DOHH2 (cell line): ENCODE measurements at regions not wholly inside any gene's neighbourhood (a gene's known extent, or its start where the extent isn't known, plus 50 kb on each side); places are given as distances from the start of the nearest gene placed in this dataset.

ENCODE experiments used
- H3F3A ChIP-seq: fragments of 200-600 bp; sonication (generic), shearing (Covaris generic); 2 replicates; pipeline ENCODE4 v1.6.0; 2016; ENCODE audit warnings: antibody characterized with exemption, mild to moderate bottlenecking; ENCODE audit not compliant: control insufficient read depth, insufficient read depth
- H3K27ac ChIP-seq: fragments of 200-600 bp; sonication (generic); 2 replicates; pipeline ENCODE4 v1.5.1; 2014; ENCODE audit warnings: low read depth, mild to moderate bottlenecking, low read length, moderate library complexity
- H3K27me3 ChIP-seq: fragments of 200-600 bp; sonication (generic); 2 replicates; pipeline ENCODE4 v1.6.1; 2014; ENCODE audit warnings: mild to moderate bottlenecking, low read length, mixed read lengths; ENCODE audit not compliant: control insufficient read depth
- H3K36me3 ChIP-seq: fragments of 200-600 bp; sonication (generic); 2 replicates; pipeline ENCODE4 v1.6.1; 2014; ENCODE audit warnings: mild to moderate bottlenecking, low read length, moderate library complexity, mixed read lengths; ENCODE audit not compliant: control insufficient read depth
- H3K4me1 ChIP-seq: fragments of 200-600 bp; sonication (generic); 2 replicates; pipeline ENCODE4 v1.6.1; 2014; ENCODE audit warnings: mild to moderate bottlenecking, low read length, mixed read lengths; ENCODE audit not compliant: control insufficient read depth
- H3K4me2 ChIP-seq: fragments of 200-600 bp; sonication (generic); 2 replicates; pipeline ENCODE4 v1.6.0; 2014; ENCODE audit warnings: mild to moderate bottlenecking, low read length, moderate library complexity
- H3K4me3 ChIP-seq: fragments of 200-600 bp; sonication (generic); 2 replicates; pipeline ENCODE4 v1.5.1; 2014; ENCODE audit warnings: mild to moderate bottlenecking, low read length, mixed read lengths
- H3K79me2 ChIP-seq: fragments of 200-600 bp; sonication (generic); 2 replicates; pipeline ENCODE4 v1.6.1; 2014; ENCODE audit warnings: mild to moderate bottlenecking, low read length, mixed read lengths; ENCODE audit not compliant: control insufficient read depth
- H3K9me2 ChIP-seq: fragments of 200-600 bp; sonication (generic); replicated peaks from 2 replicates; pipeline ENCODE4 v1.6.1; 2014; ENCODE audit warnings: mild to moderate bottlenecking, low read length, mixed read lengths; ENCODE audit not compliant: control insufficient read depth
- H3K9me3 ChIP-seq: fragments of 200-600 bp; sonication (generic); 2 replicates; pipeline ENCODE4 v1.6.1; 2014; ENCODE audit warnings: antibody characterized with exemption, low read length, mixed read lengths; ENCODE audit not compliant: control insufficient read depth, insufficient read depth
- H4K20me1 ChIP-seq: fragments of 200-600 bp; sonication (generic); 2 replicates; pipeline ENCODE4 v1.6.0; 2014; ENCODE audit warnings: low read depth, mild to moderate bottlenecking, antibody characterized with exemption, low read length, moderate library complexity; ENCODE audit not compliant: control insufficient read depth, insufficient read depth
- CTCF ChIP-seq: fragments of 200-600 bp; sonication (generic); IDR thresholded peaks from one replicate; pipeline ENCODE4 v1.5.1; 2014; ENCODE audit warnings: antibody characterized with exemption, mild to moderate bottlenecking, low read depth, low read length; ENCODE audit not compliant: poor library complexity, severe bottlenecking
- EZH2phosphoT487 ChIP-seq: fragments of 200-600 bp; sonication (generic); IDR thresholded peaks from 2 replicates; pipeline ENCODE4 v1.6.1; 2017; ENCODE audit warnings: borderline replicate concordance, mild to moderate bottlenecking, antibody characterized with exemption, low read length, moderate library complexity, mixed read lengths

GRCh38 chrX:44690129-44690528, 147.5 kb upstream of the FUNDC1 start:
- Histone ChIP-seq H3K4me1 (no peaks in the 10 kb centered on the region), H3K4me2 (no peak overlapping the region), H4K20me1 (no peaks in the 10 kb centered on the region), H3K27ac (no peak overlapping the region), H3K27me3 (no peaks in the 10 kb centered on the region), H3K4me3 (no peak overlapping the region), H3F3A (no peaks in the 10 kb centered on the region), H3K79me2 (no peaks in the 10 kb centered on the region), H3K9me2 (no peaks in the 10 kb centered on the region), H3K9me3 (no peaks in the 10 kb centered on the region), H3K36me3 (no peaks in the 10 kb centered on the region)
- no peak for TF ChIP-seq CTCF

- H3K9me3 ChIP-seq: no peaks in the 10 kb centered on the region
- H3K4me1 ChIP-seq: no peaks in the 10 kb centered on the region
- H4K20me1 ChIP-seq: no peaks in the 10 kb centered on the region
- H3K4me2 ChIP-seq: no peak overlapping the region
- H3K27ac ChIP-seq: no peak overlapping the region
- TF ChIP-seq EZH2phosphoT487 (no peak), CTCF (no peak)
- no peaks in the 10 kb centered on the region for H3K36me3 ChIP-seq
- H3K79me2 ChIP-seq: no peaks in the 10 kb centered on the region
- H3K4me3 ChIP-seq: no peak overlapping the region
- H3K27me3 ChIP-seq: no peaks in the 10 kb centered on the region
- H3F3A ChIP-seq: no peaks in the 10 kb centered on the region
- H3K9me2 ChIP-seq: no peaks in the 10 kb centered on the region
Measured at GRCh38 chrX:44675362-44676024, 132.8 kb upstream of the FUNDC1 start.

GRCh38 chrX:44674906-44675305, 132.2 kb upstream of the FUNDC1 start:
- no peak for TF ChIP-seq EZH2phosphoT487
- TF ChIP-seq CTCF: no peak
- no peaks in the 10 kb centered on the region for H3K79me2 ChIP-seq
- no peaks in the 10 kb centered on the region for H3K27me3 ChIP-seq
- no peaks in the 10 kb centered on the region for H3K9me3 ChIP-seq
- H3K27ac ChIP-seq: no peak overlapping the region
- H3F3A ChIP-seq: no peaks in the 10 kb centered on the region
- H3K36me3 ChIP-seq: no peaks in the 10 kb centered on the region
- no peaks in the 10 kb centered on the region for H4K20me1 ChIP-seq
- no peak overlapping the region for H3K4me3 ChIP-seq
- H3K4me2 ChIP-seq: no peak overlapping the region
- no peaks in the 10 kb centered on the region for H3K4me1 ChIP-seq
- H3K9me2 ChIP-seq: no peaks in the 10 kb centered on the region
